GM23338 (cell line): ENCODE measurements at regions not wholly inside any gene's neighbourhood (a gene's known extent, or its start where the extent isn't known, plus 50 kb on each side); places are given as distances from the start of the nearest gene placed in this dataset.

ENCODE experiments used
- ATAC-seq: fragments of 200-7000 bp; cut with Tn5 transposase; 3 replicates; pipeline ENCODE4 v1.9.1; 2020
- DNase-seq: peaks from one replicate; pipeline ENCODE4 v3.0.0-alpha.2; 2015; ENCODE audit warnings: low spot score
- H2AFZ ChIP-seq: fragments of 200-600 bp; sonication (generic); 2 replicates; pipeline ENCODE4 v1.8.0; 2016; ENCODE audit warnings: antibody characterized with exemption, mild to moderate bottlenecking, moderate library complexity
- H3F3A ChIP-seq: fragments of 200-600 bp; sonication (generic); replicated peaks from 2 replicates; pipeline ENCODE4 v1.8.0; 2017; ENCODE audit warnings: antibody characterized with exemption, mixed run types, low read depth
- H3K27ac ChIP-seq: fragments of 200-600 bp; sonication (generic); 2 replicates; pipeline ENCODE4 v1.6.1; 2016; ENCODE audit warnings: low read depth
- H3K27me3 ChIP-seq: fragments of 200-600 bp; sonication (generic); 2 replicates; pipeline ENCODE4 v1.8.0; 2016; ENCODE audit warnings: mild to moderate bottlenecking, mixed run types, moderate library complexity; ENCODE audit not compliant: insufficient read depth
- H3K36me3 ChIP-seq: fragments of 200-600 bp; sonication (generic); 2 replicates; pipeline ENCODE4 v1.8.0; 2016; ENCODE audit warnings: mild to moderate bottlenecking; ENCODE audit not compliant: insufficient read depth
- H3K4me1 ChIP-seq: fragments of 200-600 bp; sonication (generic); 2 replicates; pipeline ENCODE4 v1.8.0; 2016; ENCODE audit warnings: mild to moderate bottlenecking, moderate library complexity; ENCODE audit not compliant: insufficient read depth
- H3K4me2 ChIP-seq: fragments of 200-600 bp; sonication (generic); 2 replicates; pipeline ENCODE4 v1.7.1; 2017; ENCODE audit warnings: mixed run types
- H3K4me3 ChIP-seq: fragments of 200-600 bp; sonication (generic); 2 replicates; pipeline ENCODE4 v1.6.1; 2016; ENCODE audit warnings: mixed run types
- H3K79me2 ChIP-seq: fragments of 200-600 bp; sonication (generic); replicated peaks from 2 replicates; pipeline ENCODE4 v1.8.0; 2017; ENCODE audit warnings: mild to moderate bottlenecking; ENCODE audit not compliant: insufficient read depth
- H3K9me2 ChIP-seq: fragments of 200-600 bp; sonication (generic); 2 replicates; pipeline ENCODE4 v1.8.0; 2017; ENCODE audit not compliant: insufficient read depth
- H4K20me1 ChIP-seq: fragments of 200-600 bp; sonication (generic); replicated peaks from 2 replicates; pipeline ENCODE4 v1.8.0; 2017; ENCODE audit warnings: mild to moderate bottlenecking; ENCODE audit not compliant: insufficient read depth
- H3K27ac Mint-ChIP-seq: 2 replicates; pipeline ENCODE4 v1.8.0; 2020; ENCODE audit warnings: inconsistent platforms, mild to moderate bottlenecking, moderate library complexity, mixed read lengths
- H3K27me3 Mint-ChIP-seq: 3 replicates; pipeline ENCODE4 v1.8.0; 2022; ENCODE audit warnings: low read depth, mild to moderate bottlenecking, moderate library complexity, mixed read lengths, inconsistent platforms; ENCODE audit not compliant: insufficient read depth, poor library complexity
- H3K36me3 Mint-ChIP-seq: 3 replicates; pipeline ENCODE4 v1.8.0; 2021; ENCODE audit warnings: low read depth, mild to moderate bottlenecking, inconsistent platforms, moderate library complexity, mixed read lengths
- H3K4me1 Mint-ChIP-seq: 3 replicates; pipeline ENCODE4 v1.8.0; 2020; ENCODE audit warnings: mild to moderate bottlenecking, inconsistent platforms, mixed read lengths
- H3K4me3 Mint-ChIP-seq: 3 replicates; pipeline ENCODE4 v1.8.0; 2021; ENCODE audit warnings: moderate library complexity, mild to moderate bottlenecking, inconsistent platforms, mixed read lengths
- H3K9me3 Mint-ChIP-seq: 3 replicates; pipeline ENCODE4 v1.8.0; 2020; ENCODE audit warnings: moderate library complexity, mild to moderate bottlenecking, inconsistent platforms, mixed read lengths
- CREB1 ChIP-seq: fragments of 250-450 bp; sonication (Bioruptor Pico); IDR thresholded peaks from 2 replicates; pipeline ENCODE4 v1.5.0; 2020; ENCODE audit warnings: low read depth, mild to moderate bottlenecking, moderate library complexity
- EZH2 ChIP-seq: fragments of 200-600 bp; sonication (generic); IDR thresholded peaks from one replicate; pipeline ENCODE4 v1.8.0; 2017; ENCODE audit warnings: antibody characterized with exemption, mild to moderate bottlenecking, low read depth; ENCODE audit not compliant: unreplicated experiment
- EZH2phosphoT487 ChIP-seq: fragments of 200-600 bp; sonication (generic); IDR thresholded peaks from one replicate; pipeline ENCODE4 v1.8.1; 2018; ENCODE audit warnings: antibody characterized with exemption; ENCODE audit not compliant: unreplicated experiment
- JUNB ChIP-seq: IDR thresholded peaks from one replicate; pipeline ENCODE4 v1.6.1; 2016; ENCODE audit warnings: antibody characterized with exemption; ENCODE audit not compliant: unreplicated experiment
- NANOG ChIP-seq: IDR thresholded peaks from 2 replicates; pipeline ENCODE4 v1.6.1; 2016; ENCODE audit warnings: antibody characterized with exemption, borderline replicate concordance
- POLR2AphosphoS5 ChIP-seq: IDR thresholded peaks from 2 replicates; pipeline ENCODE4 v1.6.1; 2016; ENCODE audit warnings: antibody characterized with exemption, low read depth
- STAT1 ChIP-seq: IDR thresholded peaks from one replicate; pipeline ENCODE4 v1.6.1; 2016; ENCODE audit warnings: antibody characterized with exemption; ENCODE audit not compliant: unreplicated experiment
- ZNF114 ChIP-seq: fragments of 250-450 bp; sonication (Bioruptor Pico); IDR thresholded peaks from 2 replicates; pipeline ENCODE4 v1.5.0; 2020; ENCODE audit warnings: mild to moderate bottlenecking, moderate library complexity
- ZNF331 ChIP-seq: fragments of 250-450 bp; sonication (Bioruptor Pico); IDR thresholded peaks from 2 replicates; pipeline ENCODE4 v1.5.0; 2020; ENCODE audit warnings: low read depth, mild to moderate bottlenecking, moderate library complexity
- TF ChIP-seq, protein P1 (sequence below): fragments of 250-450 bp; sonication (Bioruptor Pico); IDR thresholded peaks from 2 replicates; pipeline ENCODE4 v1.5.0; 2020; ENCODE audit warnings: mild to moderate bottlenecking, moderate library complexity
- TF ChIP-seq, protein P2 (sequence below): IDR thresholded peaks from one replicate; pipeline ENCODE4 v1.6.1; 2018; ENCODE audit warnings: antibody characterized with exemption; ENCODE audit not compliant: unreplicated experiment
- TF ChIP-seq, protein P3 (sequence below): IDR thresholded peaks from 2 replicates; pipeline ENCODE4 v1.6.1; 2016; ENCODE audit warnings: antibody characterized with exemption
- TF ChIP-seq, protein P4 (sequence below), 2 experiments: fragments of 200-600 bp in 1 of 2; sonication (generic) in 1 of 2; conservative IDR thresholded peaks; 2 replicates each; pipeline versions ENCODE4 v1.5.1 to v1.6.1; 2016 to 2017; ENCODE audit warnings: antibody characterized with exemption in 2 of 2, low read depth in 2 of 2, mild to moderate bottlenecking in 2 of 2, moderate library complexity in 1 of 2

DNA sequence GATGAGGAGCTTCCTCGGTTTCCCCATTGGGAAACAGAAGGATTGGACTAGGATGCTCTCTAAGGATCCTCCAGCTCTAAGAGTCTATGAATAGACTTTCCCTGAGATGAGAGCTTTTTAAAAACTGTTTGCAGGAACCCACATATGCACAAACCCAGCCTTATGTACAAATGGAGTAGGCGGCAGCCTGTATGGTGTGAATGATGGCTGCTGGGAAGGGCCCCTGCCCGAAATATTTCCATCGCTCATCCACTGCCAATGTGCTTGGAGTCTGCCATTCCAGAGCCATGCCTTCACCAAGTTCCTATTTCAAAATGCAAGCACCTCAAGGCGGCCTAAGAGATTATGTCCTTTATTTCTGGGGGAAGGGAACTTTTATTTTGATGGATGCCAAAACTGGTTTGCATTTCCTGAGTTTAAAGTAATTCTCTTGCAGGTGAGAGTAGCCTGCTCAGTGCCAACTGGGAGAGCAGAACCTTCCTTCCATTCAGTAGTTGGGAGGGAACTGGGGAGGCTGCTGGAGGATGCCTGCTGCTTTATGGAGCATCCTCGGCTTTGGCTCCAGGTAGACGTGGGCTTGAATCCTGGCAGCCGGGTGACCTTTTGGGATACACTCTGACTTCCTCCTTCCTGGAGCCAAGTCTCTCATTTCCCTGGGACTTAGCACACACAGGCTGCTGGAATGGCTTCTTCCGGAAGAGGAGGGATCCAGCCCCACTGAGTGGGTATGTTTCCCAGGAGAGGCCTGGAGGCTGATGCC lies 165.9 kb downstream of the ACTL8 start:
- H3K4me3 Mint-ChIP-seq = no peak overlapping the region

More for the DNA sequence above, 165.9 kb downstream of the ACTL8 start:
- Histone ChIP-seq H3K9me2 (no peaks in the 10 kb centered on the region), H3K79me2 (no peaks in the 10 kb centered on the region), H3K4me2 (no peak overlapping the region), H3F3A (no peaks in the 10 kb centered on the region), H3K36me3 (no peaks in the 10 kb centered on the region), H3K4me3 (no peak overlapping the region), H3K27ac (no peak overlapping the region), H4K20me1 (no peaks in the 10 kb centered on the region), H3K4me1 (peaks cover 5% of the 10 kb centered on the region; the same call in 1 of the 2 replicates), H2AFZ (no peak overlapping the region), H3K27me3 (no peaks in the 10 kb centered on the region)
- Mint-ChIP-seq H3K36me3 (no peaks in the 10 kb centered on the region; the same call in 2 of the 3 replicates), H3K27me3 (peaks cover 16% of the 10 kb centered on the region), H3K27ac (no peak overlapping the region), H3K4me1 (peaks cover 12% of the 10 kb centered on the region), H3K9me3 (no peaks in the 10 kb centered on the region)
- TF ChIP-seq NANOG (no peak), POLR2AphosphoS5 (no peak), JUNB (no peak), EZH2phosphoT487 (no peak), STAT1 (no peak), ZNF114 (CRISPR knock-in tag) (no peak), CREB1 (CRISPR knock-in tag) (no peak), EZH2 (no peak), ZNF331 (CRISPR knock-in tag) (no peak)
- TF ChIP-seq, protein P1, sequence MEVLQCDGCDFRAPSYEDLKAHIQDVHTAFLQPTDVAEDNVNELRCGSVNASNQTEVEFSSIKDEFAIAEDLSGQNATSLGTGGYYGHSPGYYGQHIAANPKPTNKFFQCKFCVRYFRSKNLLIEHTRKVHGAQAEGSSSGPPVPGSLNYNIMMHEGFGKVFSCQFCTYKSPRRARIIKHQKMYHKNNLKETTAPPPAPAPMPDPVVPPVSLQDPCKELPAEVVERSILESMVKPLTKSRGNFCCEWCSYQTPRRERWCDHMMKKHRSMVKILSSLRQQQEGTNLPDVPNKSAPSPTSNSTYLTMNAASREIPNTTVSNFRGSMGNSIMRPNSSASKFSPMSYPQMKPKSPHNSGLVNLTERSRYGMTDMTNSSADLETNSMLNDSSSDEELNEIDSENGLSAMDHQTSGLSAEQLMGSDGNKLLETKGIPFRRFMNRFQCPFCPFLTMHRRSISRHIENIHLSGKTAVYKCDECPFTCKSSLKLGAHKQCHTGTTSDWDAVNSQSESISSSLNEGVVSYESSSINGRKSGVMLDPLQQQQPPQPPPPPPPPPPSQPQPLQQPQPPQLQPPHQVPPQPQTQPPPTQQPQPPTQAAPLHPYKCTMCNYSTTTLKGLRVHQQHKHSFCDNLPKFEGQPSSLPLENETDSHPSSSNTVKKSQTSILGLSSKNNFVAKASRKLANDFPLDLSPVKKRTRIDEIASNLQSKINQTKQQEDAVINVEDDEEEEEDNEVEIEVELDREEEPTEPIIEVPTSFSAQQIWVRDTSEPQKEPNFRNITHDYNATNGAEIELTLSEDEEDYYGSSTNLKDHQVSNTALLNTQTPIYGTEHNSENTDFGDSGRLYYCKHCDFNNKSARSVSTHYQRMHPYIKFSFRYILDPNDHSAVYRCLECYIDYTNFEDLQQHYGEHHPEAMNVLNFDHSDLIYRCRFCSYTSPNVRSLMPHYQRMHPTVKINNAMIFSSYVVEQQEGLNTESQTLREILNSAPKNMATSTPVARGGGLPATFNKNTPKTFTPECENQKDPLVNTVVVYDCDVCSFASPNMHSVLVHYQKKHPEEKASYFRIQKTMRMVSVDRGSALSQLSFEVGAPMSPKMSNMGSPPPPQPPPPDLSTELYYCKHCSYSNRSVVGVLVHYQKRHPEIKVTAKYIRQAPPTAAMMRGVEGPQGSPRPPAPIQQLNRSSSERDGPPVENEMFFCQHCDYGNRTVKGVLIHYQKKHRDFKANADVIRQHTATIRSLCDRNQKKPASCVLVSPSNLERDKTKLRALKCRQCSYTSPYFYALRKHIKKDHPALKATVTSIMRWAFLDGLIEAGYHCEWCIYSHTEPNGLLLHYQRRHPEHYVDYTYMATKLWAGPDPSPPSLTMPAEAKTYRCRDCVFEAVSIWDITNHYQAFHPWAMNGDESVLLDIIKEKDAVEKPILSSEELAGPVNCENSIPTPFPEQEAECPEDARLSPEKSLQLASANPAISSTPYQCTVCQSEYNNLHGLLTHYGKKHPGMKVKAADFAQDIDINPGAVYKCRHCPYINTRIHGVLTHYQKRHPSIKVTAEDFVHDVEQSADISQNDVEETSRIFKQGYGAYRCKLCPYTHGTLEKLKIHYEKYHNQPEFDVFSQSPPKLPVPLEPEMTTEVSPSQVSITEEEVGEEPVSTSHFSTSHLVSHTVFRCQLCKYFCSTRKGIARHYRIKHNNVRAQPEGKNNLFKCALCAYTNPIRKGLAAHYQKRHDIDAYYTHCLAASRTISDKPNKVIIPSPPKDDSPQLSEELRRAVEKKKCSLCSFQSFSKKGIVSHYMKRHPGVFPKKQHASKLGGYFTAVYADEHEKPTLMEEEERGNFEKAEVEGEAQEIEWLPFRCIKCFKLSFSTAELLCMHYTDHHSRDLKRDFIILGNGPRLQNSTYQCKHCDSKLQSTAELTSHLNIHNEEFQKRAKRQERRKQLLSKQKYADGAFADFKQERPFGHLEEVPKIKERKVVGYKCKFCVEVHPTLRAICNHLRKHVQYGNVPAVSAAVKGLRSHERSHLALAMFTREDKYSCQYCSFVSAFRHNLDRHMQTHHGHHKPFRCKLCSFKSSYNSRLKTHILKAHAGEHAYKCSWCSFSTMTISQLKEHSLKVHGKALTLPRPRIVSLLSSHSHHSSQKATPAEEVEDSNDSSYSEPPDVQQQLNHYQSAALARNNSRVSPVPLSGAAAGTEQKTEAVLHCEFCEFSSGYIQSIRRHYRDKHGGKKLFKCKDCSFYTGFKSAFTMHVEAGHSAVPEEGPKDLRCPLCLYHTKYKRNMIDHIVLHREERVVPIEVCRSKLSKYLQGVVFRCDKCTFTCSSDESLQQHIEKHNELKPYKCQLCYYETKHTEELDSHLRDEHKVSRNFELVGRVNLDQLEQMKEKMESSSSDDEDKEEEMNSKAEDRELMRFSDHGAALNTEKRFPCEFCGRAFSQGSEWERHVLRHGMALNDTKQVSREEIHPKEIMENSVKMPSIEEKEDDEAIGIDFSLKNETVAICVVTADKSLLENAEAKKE (CRISPR knock-in tag) = no peak
- TF ChIP-seq, protein P2, sequence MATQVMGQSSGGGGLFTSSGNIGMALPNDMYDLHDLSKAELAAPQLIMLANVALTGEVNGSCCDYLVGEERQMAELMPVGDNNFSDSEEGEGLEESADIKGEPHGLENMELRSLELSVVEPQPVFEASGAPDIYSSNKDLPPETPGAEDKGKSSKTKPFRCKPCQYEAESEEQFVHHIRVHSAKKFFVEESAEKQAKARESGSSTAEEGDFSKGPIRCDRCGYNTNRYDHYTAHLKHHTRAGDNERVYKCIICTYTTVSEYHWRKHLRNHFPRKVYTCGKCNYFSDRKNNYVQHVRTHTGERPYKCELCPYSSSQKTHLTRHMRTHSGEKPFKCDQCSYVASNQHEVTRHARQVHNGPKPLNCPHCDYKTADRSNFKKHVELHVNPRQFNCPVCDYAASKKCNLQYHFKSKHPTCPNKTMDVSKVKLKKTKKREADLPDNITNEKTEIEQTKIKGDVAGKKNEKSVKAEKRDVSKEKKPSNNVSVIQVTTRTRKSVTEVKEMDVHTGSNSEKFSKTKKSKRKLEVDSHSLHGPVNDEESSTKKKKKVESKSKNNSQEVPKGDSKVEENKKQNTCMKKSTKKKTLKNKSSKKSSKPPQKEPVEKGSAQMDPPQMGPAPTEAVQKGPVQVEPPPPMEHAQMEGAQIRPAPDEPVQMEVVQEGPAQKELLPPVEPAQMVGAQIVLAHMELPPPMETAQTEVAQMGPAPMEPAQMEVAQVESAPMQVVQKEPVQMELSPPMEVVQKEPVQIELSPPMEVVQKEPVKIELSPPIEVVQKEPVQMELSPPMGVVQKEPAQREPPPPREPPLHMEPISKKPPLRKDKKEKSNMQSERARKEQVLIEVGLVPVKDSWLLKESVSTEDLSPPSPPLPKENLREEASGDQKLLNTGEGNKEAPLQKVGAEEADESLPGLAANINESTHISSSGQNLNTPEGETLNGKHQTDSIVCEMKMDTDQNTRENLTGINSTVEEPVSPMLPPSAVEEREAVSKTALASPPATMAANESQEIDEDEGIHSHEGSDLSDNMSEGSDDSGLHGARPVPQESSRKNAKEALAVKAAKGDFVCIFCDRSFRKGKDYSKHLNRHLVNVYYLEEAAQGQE = no peak
- TF ChIP-seq, protein P3, sequence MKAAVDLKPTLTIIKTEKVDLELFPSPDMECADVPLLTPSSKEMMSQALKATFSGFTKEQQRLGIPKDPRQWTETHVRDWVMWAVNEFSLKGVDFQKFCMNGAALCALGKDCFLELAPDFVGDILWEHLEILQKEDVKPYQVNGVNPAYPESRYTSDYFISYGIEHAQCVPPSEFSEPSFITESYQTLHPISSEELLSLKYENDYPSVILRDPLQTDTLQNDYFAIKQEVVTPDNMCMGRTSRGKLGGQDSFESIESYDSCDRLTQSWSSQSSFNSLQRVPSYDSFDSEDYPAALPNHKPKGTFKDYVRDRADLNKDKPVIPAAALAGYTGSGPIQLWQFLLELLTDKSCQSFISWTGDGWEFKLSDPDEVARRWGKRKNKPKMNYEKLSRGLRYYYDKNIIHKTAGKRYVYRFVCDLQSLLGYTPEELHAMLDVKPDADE = no peak
- TF ChIP-seq, protein P4, sequence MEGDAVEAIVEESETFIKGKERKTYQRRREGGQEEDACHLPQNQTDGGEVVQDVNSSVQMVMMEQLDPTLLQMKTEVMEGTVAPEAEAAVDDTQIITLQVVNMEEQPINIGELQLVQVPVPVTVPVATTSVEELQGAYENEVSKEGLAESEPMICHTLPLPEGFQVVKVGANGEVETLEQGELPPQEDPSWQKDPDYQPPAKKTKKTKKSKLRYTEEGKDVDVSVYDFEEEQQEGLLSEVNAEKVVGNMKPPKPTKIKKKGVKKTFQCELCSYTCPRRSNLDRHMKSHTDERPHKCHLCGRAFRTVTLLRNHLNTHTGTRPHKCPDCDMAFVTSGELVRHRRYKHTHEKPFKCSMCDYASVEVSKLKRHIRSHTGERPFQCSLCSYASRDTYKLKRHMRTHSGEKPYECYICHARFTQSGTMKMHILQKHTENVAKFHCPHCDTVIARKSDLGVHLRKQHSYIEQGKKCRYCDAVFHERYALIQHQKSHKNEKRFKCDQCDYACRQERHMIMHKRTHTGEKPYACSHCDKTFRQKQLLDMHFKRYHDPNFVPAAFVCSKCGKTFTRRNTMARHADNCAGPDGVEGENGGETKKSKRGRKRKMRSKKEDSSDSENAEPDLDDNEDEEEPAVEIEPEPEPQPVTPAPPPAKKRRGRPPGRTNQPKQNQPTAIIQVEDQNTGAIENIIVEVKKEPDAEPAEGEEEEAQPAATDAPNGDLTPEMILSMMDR (conservative IDR thresholded peaks at IDR 0.05; ENCODE audit: low read depth in 2 of 2) = no peak
- DNase-seq = no peak
- no peak for ATAC-seq
